GM19324 (cell line): ENCODE measurements at regions not wholly inside any gene's neighbourhood (a gene's known extent, or its start where the extent isn't known, plus 50 kb on each side); places are given as distances from the start of the nearest gene placed in this dataset.

Experiments used
- ATAC-seq: cut with Tn5 transposase; IDR thresholded peaks from one replicate; pipeline ENCODE4 v1.9.1; 2021; ENCODE audit warnings: mild to moderate bottlenecking, moderate library complexity; ENCODE audit not compliant: unreplicated experiment, low FRiP score

DNA sequence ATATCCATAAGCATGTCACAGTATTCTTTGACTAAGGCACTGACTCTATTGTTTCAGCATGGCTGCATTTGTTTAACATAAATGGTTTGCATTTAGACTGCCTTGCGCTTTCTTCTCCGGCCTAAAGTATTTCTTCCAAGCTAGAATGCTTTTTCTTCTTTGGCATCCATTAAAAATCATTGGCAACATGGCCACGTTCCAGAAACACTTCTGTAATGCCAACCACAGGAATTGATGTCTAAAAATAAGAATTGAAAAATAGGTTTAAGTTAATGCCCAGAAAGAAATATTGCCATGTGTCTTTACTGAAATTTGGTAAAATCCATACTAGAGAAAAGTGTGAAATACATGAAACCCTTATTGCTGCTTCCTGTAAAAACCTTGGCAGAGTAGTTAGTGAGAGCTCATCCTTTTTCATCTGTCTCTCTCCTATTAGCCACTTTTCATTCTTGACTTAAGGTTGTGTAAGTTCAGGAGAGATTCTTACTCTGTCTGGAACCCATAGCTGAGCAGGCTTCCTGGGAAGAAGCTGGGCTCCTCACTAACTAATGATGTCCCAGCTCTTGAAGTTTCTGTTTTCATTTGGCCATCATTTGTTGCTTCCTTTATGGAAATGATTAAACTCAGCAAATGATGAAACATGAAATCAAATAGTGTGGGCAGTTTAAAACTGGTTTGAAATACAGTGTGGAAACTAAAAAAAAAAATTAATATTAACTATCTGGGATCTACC is 58.2 kb upstream of the RPS23 start:
- no peak for ATAC-seq

DNA sequence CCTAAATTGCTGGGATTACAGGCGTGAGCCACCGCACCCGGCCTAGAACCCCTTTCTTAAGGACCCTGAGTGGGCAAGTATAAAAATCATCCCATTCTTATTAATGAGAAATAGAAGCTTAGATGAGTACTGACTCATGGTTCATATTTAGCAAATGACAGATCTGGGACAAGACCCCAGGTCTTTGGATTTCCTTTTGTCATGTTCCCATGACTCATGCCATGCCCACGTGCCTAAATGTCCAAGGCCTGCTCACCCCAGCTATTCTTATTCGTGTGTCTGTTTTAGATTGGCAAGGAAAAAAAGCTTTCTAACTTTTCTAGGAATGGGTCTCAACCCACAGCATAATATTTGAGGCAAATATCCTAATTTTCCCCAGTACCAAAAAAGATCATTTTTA is 57.7 kb upstream of the RPS23 start:
- no peak for ATAC-seq

DNA sequence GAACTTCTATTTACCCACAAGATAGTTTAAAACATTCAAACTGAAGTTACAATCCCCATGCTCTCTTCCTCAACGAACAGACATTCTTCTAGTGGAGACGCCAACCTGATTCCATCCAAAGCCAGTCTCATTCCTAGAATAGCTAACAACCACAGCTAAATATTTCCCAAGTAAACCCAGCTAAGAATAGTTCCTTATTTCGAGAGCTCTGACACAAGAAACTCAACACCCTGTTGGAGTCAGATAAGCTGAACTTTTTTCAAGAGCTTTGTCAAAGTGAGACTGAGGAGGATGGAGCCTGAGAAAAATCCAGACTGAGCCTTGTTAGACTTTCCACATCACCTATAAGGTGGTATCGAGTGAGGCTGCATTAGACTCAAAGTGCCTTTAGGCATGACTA is 56.7 kb upstream of the RPS23 start:
- no peak for ATAC-seq

DNA sequence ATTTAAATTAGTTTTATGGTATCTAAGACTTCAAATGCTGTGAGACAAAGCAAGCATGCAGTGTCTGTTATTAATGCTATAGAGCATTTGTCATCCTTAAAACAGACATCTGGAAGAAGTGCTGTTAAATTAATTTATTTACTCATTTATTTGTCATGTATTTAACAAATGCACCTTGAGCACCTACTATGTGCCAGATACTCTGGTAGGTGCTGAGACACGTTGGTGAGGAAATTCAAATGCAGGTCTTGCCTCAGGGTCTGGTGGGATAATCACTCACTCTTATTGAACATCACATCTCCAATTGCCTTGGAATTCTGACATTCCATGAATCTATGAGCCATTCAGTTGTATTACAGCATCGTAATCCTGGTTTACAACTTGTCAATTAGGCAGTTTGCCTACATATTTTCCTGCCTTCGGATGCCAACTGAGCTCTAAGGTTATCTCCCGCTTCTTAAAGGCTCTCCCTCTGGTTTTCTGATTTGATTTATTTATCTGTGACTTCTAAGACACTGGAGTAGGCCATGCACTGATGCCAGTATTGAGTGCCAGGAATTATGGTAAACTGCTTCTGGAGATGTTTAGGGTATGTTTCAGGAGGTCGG is 56.0 kb upstream of the RPS23 start:
- ATAC-seq: no peak

DNA sequence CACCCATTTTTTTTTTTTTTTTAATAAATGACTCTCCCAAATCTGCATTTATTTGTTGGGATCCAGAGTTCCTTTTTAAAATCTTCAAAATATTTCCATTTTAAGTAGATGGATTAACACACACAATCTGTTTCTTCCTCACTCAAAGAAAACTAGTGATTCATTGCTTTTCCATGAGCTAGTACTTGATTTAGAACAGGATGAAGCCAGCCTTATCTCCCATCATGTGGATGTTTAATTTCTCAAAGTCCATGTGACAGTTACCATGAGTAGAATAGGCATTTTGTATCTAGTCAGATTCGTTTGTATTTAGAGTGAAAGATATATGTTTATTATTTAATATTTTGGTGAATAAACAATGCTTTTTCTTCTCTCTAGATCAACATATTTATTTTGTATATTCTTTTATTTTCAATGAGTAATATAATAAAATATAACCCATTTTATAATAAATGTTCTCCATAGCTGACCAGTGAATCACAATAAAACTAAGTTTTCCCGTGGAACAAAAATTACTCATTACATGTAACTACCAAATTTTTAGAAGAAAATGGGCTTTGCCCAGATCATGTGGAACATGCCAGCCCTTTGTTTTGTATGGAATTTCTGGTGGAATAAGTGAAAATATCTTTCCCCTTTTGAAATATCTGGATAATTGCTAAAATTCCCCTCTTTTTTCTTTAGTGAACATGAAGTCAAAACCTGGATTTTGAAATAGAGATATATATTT is 54.9 kb upstream of the RPS23 start:
- no peak for ATAC-seq

DNA sequence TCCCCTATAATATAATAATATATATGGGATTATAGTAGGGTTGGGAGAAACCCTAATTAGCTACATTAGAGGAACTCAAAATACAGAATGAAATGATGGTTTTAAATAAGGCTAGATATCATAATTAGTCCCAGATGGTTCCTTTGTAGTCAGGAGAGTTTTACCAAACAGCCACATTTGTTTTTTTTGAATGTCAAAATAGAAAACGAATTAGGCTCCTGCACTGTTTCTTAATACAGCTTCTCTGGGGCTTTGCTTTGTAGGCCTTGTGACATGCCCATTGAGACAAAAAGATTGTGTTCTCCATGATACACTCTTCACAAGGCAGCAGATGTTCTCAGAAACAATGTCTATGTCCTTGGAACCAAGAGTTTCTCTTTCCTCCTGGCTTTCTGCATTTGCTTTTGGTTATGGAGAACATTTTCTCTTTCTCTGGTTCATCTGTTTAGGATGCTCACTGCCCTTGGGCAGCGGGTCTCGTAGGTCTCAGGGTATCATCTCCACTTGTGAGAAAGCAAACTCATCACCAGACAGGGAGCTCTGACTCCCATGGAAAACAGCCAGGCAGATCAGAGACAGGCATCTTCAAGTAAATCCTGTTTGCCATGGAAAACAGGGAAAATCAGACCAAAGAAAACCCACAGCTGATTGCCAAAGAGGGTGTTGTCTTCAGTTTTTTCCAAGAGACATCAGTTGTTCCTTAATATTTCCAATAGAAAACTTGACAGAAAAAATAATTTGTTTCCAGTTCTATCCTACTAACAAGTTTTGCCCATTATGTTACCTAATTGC is 54.1 kb upstream of the RPS23 start:
- ATAC-seq: no peak

DNA sequence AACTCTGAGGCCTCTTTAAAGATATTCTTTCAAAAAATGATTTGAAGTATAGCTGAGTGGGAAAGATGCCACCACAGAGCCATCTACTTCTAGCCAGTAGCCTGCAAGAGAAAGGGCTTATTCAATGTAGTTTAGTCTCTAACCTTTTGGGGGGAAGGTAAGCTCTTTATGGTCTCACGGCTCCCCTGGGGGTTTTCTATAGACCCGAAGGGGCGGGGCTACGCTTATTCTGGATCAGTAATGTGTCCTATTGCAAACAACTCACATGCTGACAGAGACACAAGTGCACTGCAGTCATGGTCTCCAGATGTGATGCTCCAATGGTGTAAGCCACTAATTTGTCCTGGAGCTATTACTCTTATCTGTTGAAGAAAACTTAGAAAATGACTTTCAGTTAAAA is 53.4 kb upstream of the RPS23 start:
- ATAC-seq: no peak

DNA sequence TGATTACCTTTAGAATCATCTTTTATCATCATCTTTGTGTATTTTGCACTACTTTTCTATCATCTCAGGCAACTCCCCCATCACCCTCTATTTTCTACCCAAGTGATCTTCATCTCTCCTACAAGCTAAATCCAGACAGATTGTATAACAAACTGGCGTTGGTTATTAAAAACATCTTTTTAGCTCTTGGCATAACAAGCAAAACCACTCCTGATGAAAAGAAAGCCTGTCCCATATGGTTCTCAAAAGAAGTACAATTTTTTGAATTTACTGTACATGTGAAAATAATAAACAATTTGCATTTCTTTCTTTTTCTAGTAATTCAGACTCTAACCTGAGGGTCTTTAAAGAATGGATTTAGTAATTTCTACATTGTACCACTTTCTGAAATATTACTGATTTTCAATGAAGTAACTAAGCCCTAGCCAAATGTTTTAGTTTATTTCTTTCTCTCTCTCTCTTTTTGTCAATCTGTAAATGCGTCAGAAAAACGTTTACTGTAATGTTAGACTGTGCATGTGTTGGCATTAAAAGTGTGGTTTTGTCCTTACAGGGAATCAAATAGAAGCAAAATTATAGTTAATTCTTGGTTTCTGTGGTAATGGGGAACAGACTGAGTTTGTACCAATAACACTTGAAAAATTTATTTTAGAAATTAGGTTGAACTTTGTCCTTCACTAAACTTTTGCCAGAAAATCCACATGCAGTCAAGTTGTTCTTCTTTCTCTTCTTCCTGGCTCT is 52.5 kb upstream of the RPS23 start:
- ATAC-seq: no peak

DNA sequence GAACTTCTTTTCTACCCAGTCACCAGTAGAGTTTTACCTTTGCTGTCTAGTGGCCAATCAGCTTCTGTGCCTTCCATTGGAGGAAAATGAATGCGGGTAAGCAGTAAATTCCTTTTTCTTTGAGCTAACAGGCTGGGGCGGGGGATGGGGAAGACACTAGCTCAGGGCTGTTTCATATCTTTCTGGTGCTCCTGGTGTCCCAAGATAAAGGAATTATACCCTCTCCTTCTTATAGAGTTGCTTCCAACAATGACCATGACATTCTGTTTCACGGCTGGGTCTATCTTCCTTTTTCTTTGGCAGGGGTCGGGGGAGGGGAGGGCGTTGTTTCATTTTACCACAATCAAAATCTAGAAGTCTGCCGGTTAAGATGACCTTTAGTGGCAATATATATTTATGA is 51.2 kb upstream of the RPS23 start:
- no peak for ATAC-seq
